CD4-positive, alpha-beta memory T cell (primary cell): ENCODE measurements at regions not wholly inside any gene's neighbourhood (a gene's known extent, or its start where the extent isn't known, plus 50 kb on each side); places are given as distances from the start of the nearest gene placed in this dataset.

Source experiments
- CTCF ChIA-PET: fragments of 350-600 bp; sonication (Branson Sonifier 250); formaldehyde crosslinking; loops from one replicate; lab custom pipeline; 2021; ENCODE audit warnings: inconsistent platforms; ENCODE audit not compliant: partially characterized antibody; lab: Charles Lee
- POLR2A ChIA-PET: fragments of 350-600 bp; sonication (Branson Sonifier 250); formaldehyde crosslinking; loops from one replicate; lab custom pipeline; 2021; ENCODE audit not compliant: partially characterized antibody; lab: Charles Lee
- DNase-seq, 5 donors: peaks; one replicate each; pipeline versions ENCODE4 v3.0.0 to v3.0.0-alpha.2; 2020 to 2022; ENCODE audit warnings: mixed read lengths in 1 of 5
- H3K27ac ChIP-seq: one replicate; pipeline ENCODE4 v1.7.0; 2013; ENCODE audit warnings: low read depth, low read length
- H3K27me3 ChIP-seq: 2 replicates; pipeline ENCODE4 v1.7.0; 2013; ENCODE audit warnings: mild to moderate bottlenecking, low read length, moderate library complexity; ENCODE audit not compliant: insufficient read depth
- H3K36me3 ChIP-seq: 2 replicates; pipeline ENCODE4 v1.7.0; 2013; ENCODE audit warnings: mild to moderate bottlenecking, low read length, moderate library complexity; ENCODE audit not compliant: insufficient read depth
- H3K4me1 ChIP-seq: 2 replicates; pipeline ENCODE4 v1.7.0; 2013; ENCODE audit warnings: mild to moderate bottlenecking, low read length, moderate library complexity; ENCODE audit not compliant: insufficient read depth
- H3K4me3 ChIP-seq, 2 donors: one replicate each; pipeline ENCODE4 v1.7.0; 2013; ENCODE audit warnings: low read length in 2 of 2, mild to moderate bottlenecking in 1 of 2
- H3K9me3 ChIP-seq, 2 donors: one replicate each; pipeline ENCODE4 v1.7.0; 2013; ENCODE audit warnings: low read length in 2 of 2, control low read depth in 1 of 2; ENCODE audit not compliant: control insufficient read depth in 1 of 2
- H3K27ac Mint-ChIP-seq, 7 donors: one replicate each; pipeline ENCODE4 v1.8.0; 2020 to 2021; ENCODE audit warnings: mixed read lengths in 7 of 7, mild to moderate bottlenecking in 6 of 7, inconsistent platforms in 3 of 7, moderate library complexity in 3 of 7
- H3K27me3 Mint-ChIP-seq, 2 donors: one replicate each; pipeline ENCODE4 v1.8.0; 2020 to 2021; ENCODE audit warnings: mixed read lengths in 2 of 2
- H3K36me3 Mint-ChIP-seq, 2 donors: one replicate each; pipeline ENCODE4 v1.8.0; 2020 to 2021; ENCODE audit warnings: mixed read lengths in 2 of 2, inconsistent platforms in 1 of 2, mild to moderate bottlenecking in 1 of 2
- H3K4me1 Mint-ChIP-seq, 4 donors: one replicate each; pipeline ENCODE4 v1.8.0; 2020 to 2021; ENCODE audit warnings: mixed read lengths in 4 of 4, mild to moderate bottlenecking in 1 of 4
- H3K4me3 Mint-ChIP-seq, 8 donors: one replicate each; pipeline ENCODE4 v1.8.0; 2020 to 2021; ENCODE audit warnings: mixed read lengths in 8 of 8, mild to moderate bottlenecking in 7 of 8, moderate library complexity in 6 of 8, inconsistent platforms in 3 of 8
- H3K9me3 Mint-ChIP-seq, 8 donors: one replicate each; pipeline ENCODE4 v1.8.0; 2020 to 2021; ENCODE audit warnings: mixed read lengths in 8 of 8, mild to moderate bottlenecking in 5 of 8, inconsistent platforms in 3 of 8, moderate library complexity in 1 of 8
- intact Hi-C: fragments of 100-400 bp; cut with micrococcal nuclease; formaldehyde crosslinking; loops from one replicate; pipeline ENCODE4 v1.15.1; 2023

DNA sequence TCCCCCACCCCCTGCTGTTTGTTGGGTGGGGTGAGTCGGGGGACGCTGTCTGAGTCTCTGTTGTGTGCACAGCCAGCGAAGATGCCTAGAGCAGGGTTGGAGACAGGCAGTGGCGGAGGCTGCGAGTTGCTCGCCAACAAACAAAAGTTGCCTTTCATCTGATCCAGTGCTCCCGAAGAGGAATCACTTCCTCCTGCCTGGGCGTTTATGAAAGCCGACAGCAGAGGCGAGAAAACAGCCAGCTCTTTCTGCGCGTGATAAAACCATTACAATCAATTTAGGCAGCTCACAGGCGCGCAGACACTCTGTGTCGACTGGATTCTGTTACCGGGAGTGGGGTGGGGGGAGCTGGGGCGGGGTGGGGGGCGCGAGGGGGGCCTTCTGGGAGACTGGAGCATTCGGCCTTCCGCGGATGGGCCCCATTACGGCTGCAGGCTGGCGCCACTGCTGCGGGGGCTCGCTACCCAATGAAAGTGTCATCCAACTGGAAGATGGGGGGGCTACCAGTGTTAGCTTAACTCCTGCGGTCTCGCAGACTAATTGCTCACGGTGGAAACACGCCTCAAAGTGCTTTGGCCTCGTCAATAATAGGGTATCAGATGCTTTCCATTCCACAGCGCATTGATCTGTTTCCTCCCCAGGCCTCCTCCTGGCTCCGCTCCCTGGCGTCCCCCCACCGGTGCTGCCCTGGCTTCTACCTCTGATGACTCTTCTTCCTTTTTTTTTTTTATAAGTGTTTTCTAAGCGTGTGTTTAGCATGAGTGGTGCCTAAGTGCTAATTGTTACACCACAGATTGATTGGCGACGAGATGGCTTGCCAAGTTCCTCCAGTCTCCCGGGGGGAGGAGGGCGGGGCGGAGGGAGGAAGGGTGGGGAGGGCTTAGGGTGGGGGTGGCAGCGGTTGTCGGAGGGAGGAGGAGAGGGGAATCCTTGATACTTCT, 678.4 kb downstream of the MED13L start:
- no peak overlapping the region for H3K4me3 Mint-ChIP-seq
- H3K36me3 ChIP-seq = no peaks in the 10 kb centered on the region
- ChIA-PET POLR2A (no interaction called here), CTCF (no interaction called here)
- intact Hi-C loops = no loop called here
- no peaks in the 10 kb centered on the region for H3K4me1 ChIP-seq
- H3K4me1 Mint-ChIP-seq = no peaks in the 10 kb centered on the region
- H3K27ac ChIP-seq = no peak overlapping the region
- no peak overlapping the region for H3K27ac Mint-ChIP-seq
- no peaks in the 10 kb centered on the region for H3K9me3 ChIP-seq
- peaks cover 0 to 10% (median 5%) of the 10 kb centered on the region in 8 donors for H3K9me3 Mint-ChIP-seq
- no peaks in the 10 kb centered on the region for H3K36me3 Mint-ChIP-seq
- H3K4me3 ChIP-seq = no peak overlapping the region
- DNase-seq = no peak
- H3K27me3 Mint-ChIP-seq = peaks cover 4 to 5% of the 10 kb centered on the region in 2 donors
- H3K27me3 ChIP-seq = no peaks in the 10 kb centered on the region

DNA sequence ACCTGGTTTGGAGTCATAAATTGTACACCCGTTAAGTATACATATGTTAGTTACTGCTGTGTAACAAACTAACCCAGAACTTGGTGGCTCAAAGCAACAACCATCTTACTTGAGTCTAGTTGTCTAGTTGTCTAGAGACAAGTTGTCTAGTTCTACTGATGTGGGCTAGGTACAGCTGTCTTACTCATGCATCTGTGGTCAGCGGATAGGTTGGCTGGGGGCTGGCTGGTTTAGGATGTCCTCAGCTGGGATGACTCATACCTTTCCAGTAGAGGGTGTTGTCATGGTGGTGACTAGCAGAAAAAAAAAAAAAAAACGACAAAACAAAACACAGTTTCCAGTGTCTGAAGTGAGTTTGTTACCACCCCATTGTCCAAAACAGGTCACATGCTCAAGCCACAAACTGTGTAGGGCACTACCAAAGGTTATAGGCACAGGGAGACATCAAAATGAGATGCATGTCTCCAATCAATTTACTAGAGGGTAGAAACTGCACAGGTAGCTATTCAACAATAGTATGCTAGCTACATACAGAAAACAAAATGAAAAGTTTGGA, 680.3 kb downstream of the MED13L start:
- no peak overlapping the region for H3K4me3 Mint-ChIP-seq
- Histone ChIP-seq H3K36me3 (no peaks in the 10 kb centered on the region), H3K27ac (no peak overlapping the region), H3K4me3 (no peak overlapping the region), H3K27me3 (no peaks in the 10 kb centered on the region), H3K9me3 (no peaks in the 10 kb centered on the region), H3K4me1 (no peaks in the 10 kb centered on the region)
- H3K9me3 Mint-ChIP-seq = peaks cover 0 to 12% (median 7%) of the 10 kb centered on the region in 8 donors
- ChIA-PET POLR2A (no interaction called here), CTCF (no interaction called here)
- H3K4me1 Mint-ChIP-seq = no peaks in the 10 kb centered on the region
- H3K27ac Mint-ChIP-seq = no peak overlapping the region
- no peak for DNase-seq
- intact Hi-C loops = no loop called here
- no peaks in the 10 kb centered on the region for H3K36me3 Mint-ChIP-seq
- peaks cover 4 to 5% of the 10 kb centered on the region in 2 donors for H3K27me3 Mint-ChIP-seq

DNA sequence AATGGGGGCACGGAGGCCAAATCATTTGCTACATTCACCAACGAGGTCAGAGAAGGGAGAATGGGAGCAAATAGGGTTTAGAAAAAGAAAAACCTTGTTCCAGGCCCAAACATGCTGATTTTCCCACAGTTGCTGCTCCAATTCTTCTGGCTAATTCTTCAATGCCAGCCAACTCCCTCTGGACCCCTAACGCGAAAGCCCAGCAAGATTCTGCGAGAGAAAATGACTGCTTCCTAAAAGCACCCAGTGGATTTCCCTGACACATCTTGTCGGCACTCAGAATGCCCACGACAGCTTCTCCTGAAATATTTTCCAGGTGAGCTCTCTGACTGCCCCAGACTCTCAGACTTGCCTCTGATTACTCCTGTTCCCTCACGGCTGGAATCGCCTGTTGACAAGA, 689.4 kb downstream of the MED13L start:
- H3K36me3 ChIP-seq = no peaks in the 10 kb centered on the region
- H3K27me3 ChIP-seq = no peaks in the 10 kb centered on the region
- H3K4me1 Mint-ChIP-seq = no peaks in the 10 kb centered on the region
- H3K27ac ChIP-seq = no peak overlapping the region
- H3K27me3 Mint-ChIP-seq = no peaks in the 10 kb centered on the region
- H3K4me3 Mint-ChIP-seq = no peak overlapping the region
- ChIA-PET POLR2A (no interaction called here), CTCF (no interaction called here)
- H3K4me1 ChIP-seq = no peaks in the 10 kb centered on the region
- no peaks in the 10 kb centered on the region for H3K36me3 Mint-ChIP-seq
- no peak overlapping the region for H3K27ac Mint-ChIP-seq
- no peak for DNase-seq
- no peak overlapping the region for H3K4me3 ChIP-seq
- no peaks in the 10 kb centered on the region for H3K9me3 ChIP-seq
- peaks cover 0 to 20% (median 5%) of the 10 kb centered on the region in 8 donors for H3K9me3 Mint-ChIP-seq
- intact Hi-C loops = no loop called here

DNA sequence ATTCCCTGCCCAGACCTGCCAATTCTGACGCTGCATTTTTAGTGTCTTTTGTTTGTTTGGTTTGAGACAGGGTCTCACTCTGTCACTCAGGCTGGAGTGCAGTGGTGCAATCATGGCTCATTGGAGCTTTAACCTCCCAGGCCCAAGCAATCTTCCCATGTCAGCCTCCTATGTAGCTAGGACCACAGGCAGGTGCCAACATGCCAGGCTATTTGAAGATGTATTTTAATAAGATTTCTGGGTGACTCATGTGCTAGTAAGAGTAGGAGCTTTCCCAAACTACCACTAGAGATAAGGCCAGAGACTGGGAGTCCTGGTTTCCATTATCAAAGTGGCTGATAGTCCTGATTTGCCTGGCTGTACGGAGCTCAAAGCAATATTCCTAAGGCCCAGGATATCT, 693.3 kb downstream of the MED13L start:
- Mint-ChIP-seq H3K27me3 (no peaks in the 10 kb centered on the region), H3K9me3 (peaks cover 0 to 13% (median 5%) of the 10 kb centered on the region in 8 donors), H3K4me3 (no peak overlapping the region), H3K4me1 (no peaks in the 10 kb centered on the region), H3K36me3 (no peaks in the 10 kb centered on the region), H3K27ac (no peak overlapping the region)
- Histone ChIP-seq H3K27me3 (no peaks in the 10 kb centered on the region), H3K9me3 (no peaks in the 10 kb centered on the region), H3K27ac (no peak overlapping the region), H3K4me1 (no peaks in the 10 kb centered on the region), H3K4me3 (no peak overlapping the region), H3K36me3 (no peaks in the 10 kb centered on the region)
- no peak for DNase-seq
- intact Hi-C loops = no loop called here
- CTCF ChIA-PET = no interaction called here
- POLR2A ChIA-PET = no interaction called here

DNA sequence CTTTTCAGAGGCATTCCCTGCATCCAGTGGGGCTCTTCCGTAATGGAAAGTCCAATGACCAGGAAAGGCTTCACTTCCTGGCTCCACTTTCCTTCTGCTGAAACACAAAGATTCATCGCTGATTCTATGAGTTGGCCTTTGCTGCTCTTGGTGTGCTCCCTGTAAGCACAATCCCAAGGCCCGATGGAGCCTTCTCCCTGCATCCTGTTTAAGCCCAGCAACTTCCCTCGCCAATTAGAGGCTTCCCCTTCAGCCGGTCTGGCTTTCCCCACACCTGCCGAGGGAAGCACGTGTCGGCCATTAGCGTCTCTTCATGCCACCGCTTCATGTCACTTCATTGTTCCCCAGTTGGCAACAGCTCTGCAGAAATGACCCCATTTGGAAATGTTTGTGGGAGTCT, 693.9 kb downstream of the MED13L start:
- H3K27ac ChIP-seq = no peak overlapping the region
- H3K4me1 Mint-ChIP-seq = no peaks in the 10 kb centered on the region
- no peaks in the 10 kb centered on the region for H3K9me3 ChIP-seq

DNA sequence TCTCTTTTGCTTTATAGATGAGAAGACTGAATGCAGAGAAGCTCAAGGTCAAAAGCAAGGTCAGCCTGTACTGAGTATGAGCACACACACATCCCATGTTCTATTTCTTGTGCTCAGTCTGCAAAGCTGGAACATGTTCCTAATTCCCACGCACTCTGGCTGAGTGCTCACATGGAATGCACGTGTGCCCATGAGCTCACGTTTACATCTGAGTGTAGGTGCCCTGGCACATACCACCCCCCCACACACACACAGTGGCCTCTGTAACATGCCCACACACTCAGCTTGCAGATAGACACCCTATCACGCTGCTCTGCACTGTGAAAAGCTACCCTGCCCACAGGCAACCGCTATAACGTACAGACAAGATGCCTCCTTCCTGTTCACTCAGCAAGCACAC, 700.1 kb downstream of the MED13L start:
- CTCF ChIA-PET = no interaction called here
- H3K27me3 Mint-ChIP-seq = no peaks in the 10 kb centered on the region

More for the DNA sequence above, 693.9 kb downstream of the MED13L start:
- intact Hi-C loops = no loop called here
- Mint-ChIP-seq H3K27me3 (no peaks in the 10 kb centered on the region), H3K4me3 (no peak overlapping the region), H3K27ac (no peak overlapping the region), H3K36me3 (no peaks in the 10 kb centered on the region), H3K9me3 (peaks cover 0 to 13% (median 5%) of the 10 kb centered on the region in 8 donors)
- DNase-seq = no peak
- Histone ChIP-seq H3K27me3 (no peaks in the 10 kb centered on the region), H3K4me3 (no peak overlapping the region), H3K36me3 (no peaks in the 10 kb centered on the region), H3K4me1 (no peaks in the 10 kb centered on the region)
- ChIA-PET POLR2A (no interaction called here), CTCF (no interaction called here)

DNA sequence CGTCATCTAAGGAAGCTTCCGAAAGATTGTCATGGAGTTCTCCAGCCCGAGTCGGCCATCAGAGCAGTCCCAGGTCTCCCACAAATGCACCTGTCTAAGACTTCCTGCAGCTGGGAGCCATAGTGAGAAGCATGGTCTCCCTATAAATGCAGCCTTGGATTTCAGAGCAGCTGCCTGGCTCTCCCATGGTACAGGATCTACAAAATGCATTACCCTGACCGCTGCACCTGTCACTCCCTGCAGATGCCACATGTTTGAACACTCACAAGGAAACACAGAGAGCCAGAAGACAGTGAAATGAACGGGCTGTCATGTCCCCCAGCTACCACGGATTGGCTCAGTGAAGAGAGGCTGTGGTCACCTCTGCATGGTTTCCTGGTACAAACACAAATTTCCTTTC, 702.7 kb downstream of the MED13L start:
- intact Hi-C loops = no loop called here
- ChIA-PET CTCF (no interaction called here), POLR2A (no interaction called here)
- Histone ChIP-seq H3K9me3 (no peaks in the 10 kb centered on the region), H3K36me3 (no peaks in the 10 kb centered on the region), H3K4me1 (no peaks in the 10 kb centered on the region), H3K27ac (no peak overlapping the region), H3K4me3 (no peak overlapping the region), H3K27me3 (no peaks in the 10 kb centered on the region)
- DNase-seq = no peak
- Mint-ChIP-seq H3K9me3 (peaks cover 0 to 8% (median 3%) of the 10 kb centered on the region in 8 donors), H3K4me3 (no peak overlapping the region), H3K36me3 (no peaks in the 10 kb centered on the region), H3K4me1 (no peaks in the 10 kb centered on the region), H3K27me3 (no peaks in the 10 kb centered on the region), H3K27ac (no peak overlapping the region)

More for the DNA sequence above, 700.1 kb downstream of the MED13L start:
- no peak for DNase-seq
- no peaks in the 10 kb centered on the region for H3K36me3 Mint-ChIP-seq
- H3K4me1 ChIP-seq = no peaks in the 10 kb centered on the region
- H3K4me3 ChIP-seq = no peak overlapping the region
- intact Hi-C loops = no loop called here
- no peak overlapping the region for H3K27ac ChIP-seq
- no peak overlapping the region for H3K4me3 Mint-ChIP-seq
- POLR2A ChIA-PET = no interaction called here
- no peaks in the 10 kb centered on the region for H3K36me3 ChIP-seq
- H3K27ac Mint-ChIP-seq = no peak overlapping the region
- H3K27me3 ChIP-seq = no peaks in the 10 kb centered on the region
- H3K4me1 Mint-ChIP-seq = no peaks in the 10 kb centered on the region
- peaks cover 0 to 6% (median 1%) of the 10 kb centered on the region in 8 donors for H3K9me3 Mint-ChIP-seq
- H3K9me3 ChIP-seq = no peaks in the 10 kb centered on the region
